HG03354 (cell line): ENCODE measurements at regions not wholly inside any gene's neighbourhood (a gene's known extent, or its start where the extent isn't known, plus 50 kb on each side); places are given as distances from the start of the nearest gene placed in this dataset.

Source experiments
- ATAC-seq: cut with Tn5 transposase; IDR thresholded peaks from one replicate; pipeline ENCODE4 v1.9.1; 2021; ENCODE audit warnings: mild to moderate bottlenecking; ENCODE audit not compliant: unreplicated experiment, poor library complexity, severe bottlenecking

DNA sequence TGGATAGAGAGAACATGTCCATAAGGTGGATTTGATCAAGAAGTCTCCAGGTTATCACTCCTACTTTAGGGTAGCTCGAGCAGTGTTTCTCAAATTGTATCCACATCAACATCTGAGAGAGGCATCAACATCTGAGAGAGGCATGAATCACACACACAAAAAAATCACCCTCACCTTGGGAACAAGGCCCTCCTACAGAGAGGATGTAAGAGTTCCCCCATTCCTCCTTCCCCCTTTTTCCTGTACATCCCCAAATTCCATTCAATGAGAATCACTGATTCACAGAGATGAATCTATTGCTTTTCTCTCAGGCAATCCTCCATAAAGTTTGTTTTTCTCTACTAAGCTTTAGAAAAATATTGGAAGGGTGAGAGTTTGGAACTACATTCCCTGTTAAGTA is 233.4 kb upstream of the CDH6 start:
- ATAC-seq = no peak

GRCh38 chr5:30959238-30959637 is 234.2 kb upstream of the CDH6 start:
- no peak for ATAC-seq

DNA sequence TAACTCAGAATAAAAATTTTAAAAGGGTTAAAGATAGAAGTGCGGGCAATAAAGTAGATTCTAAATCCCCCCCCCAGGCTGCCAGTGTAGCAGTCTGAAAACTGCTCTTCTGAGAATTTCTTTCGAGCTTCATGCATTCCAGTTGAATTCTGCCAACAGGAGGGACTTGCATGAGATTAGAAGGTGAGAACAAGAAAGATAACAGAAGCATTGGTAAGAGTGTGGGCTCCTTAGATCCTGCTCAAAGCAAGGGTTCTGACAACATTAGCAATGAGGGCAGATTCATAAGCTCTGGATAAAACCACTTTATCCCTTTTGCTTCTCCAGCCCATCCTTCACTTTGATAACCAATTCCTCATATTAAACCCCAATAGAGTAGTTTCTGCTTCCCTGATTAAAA is 235.9 kb upstream of the CDH6 start:
- ATAC-seq = no peak

DNA sequence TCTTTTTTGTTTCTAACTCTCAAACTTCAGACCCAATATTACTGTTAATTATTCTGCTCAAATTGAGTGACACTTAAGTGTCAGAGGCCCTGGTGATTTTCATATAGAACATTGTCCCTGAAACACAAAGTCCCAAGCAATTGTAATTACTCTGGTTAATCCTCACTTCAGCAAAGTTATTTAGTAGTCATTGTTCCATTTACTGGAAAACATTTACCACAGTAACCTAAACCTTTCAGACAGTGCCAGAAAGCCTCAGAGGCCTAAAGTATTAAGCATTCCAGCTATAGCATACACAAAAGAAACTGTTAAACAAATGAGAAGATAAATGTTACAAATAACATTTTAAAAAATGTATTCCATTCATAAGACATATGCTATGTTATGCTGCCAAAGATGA is 237.2 kb upstream of the CDH6 start:
- no peak for ATAC-seq

GRCh38 chr5:30937070-30937469 is 256.4 kb upstream of the CDH6 start:
- ATAC-seq = no peak

- no peak for ATAC-seq
Observed at GRCh38 chr5:30933599-30933998, 259.9 kb upstream of the CDH6 start.

- ATAC-seq = no peak
Observed at GRCh38 chr5:30932273-30933017, 261.0 kb upstream of the CDH6 start.

- no peak for ATAC-seq
Observed at GRCh38 chr5:30930736-30931135, 262.8 kb upstream of the CDH6 start.

DNA sequence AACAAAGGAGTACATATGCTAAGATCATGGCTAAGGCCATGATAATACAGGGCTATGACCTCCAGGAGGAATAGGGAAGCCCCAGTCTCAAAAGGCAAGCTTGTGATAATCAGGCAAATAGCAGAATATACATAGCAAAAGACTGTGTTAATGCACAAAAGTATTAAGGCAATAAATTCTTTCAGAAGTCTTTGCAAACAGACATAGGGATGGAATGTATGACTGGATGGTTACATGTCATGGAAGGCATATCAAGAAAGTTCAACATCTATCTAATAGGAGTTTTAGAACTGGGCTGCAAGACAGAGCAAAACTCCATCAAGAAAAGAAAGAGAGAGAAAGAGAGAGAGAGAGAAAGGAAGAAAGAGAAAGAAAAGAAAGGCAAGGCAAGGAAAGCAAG is 264.5 kb upstream of the CDH6 start:
- ATAC-seq = no peak

- ATAC-seq = no peak
Observed at GRCh38 chr5:30926218-30926617, 267.3 kb upstream of the CDH6 start.

- ATAC-seq = no peak
Observed at GRCh38 chr5:30921388-30921787, 272.1 kb upstream of the CDH6 start.

GRCh38 chr5:30918171-30918570 is 275.3 kb upstream of the CDH6 start:
- ATAC-seq = no peak

GRCh38 chr5:30908356-30908755 is 285.1 kb upstream of the CDH6 start:
- no peak for ATAC-seq

DNA sequence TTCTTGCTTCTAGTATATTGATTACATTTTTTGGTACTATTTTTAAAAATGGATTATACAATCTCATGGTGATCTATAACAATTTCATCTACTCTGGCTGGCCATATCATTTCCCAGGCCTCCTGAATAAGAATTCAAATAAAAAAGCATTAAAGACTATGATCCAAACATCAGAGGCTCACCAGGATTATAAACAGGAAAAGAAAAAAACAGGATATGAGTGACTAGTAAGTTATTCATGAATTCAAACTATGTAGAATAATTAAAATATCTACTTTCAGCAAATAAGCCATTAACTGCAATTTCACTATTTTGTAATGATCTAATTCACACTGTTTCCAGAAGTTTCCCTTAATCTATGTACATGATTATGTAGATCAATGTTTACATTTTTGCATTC is 293.1 kb upstream of the CDH6 start:
- ATAC-seq = no peak

DNA sequence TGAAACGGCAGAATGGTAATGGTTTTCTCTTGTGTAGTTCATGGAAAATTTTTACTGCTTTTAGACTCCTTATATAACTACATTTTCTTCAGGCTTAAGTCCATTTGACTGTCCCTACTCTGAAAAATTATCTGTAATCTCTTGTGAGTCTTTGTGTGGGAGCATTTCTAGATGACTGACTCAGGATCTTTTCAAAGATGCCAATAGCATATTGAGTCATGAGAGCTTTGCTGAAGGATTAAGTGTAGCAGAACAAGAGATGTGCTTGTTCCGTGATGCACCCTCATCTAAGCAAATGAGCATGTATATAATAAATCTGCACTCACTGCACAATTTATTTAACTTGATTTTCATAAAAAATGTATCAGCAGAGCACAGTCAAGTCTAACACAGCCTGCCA is 298.7 kb upstream of the CDH6 start:
- no peak for ATAC-seq

DNA sequence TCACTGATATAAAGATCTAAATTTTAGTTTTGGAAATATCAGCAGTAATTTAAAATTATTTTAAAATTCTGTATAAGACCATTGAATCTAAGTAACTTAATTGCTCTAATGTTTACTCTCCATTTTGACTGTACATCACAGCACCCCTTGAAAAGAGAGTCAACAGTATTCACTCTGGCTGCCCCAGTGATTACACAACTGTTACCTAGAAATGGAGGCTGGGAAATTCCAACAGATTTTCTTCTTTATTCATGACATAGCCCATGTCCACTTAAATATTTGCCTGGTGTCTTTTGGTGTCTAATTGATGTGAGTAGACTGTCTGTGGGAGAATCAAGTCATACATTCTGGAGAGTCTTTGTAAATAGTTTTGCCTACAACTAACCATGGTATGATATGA is 301.8 kb upstream of the CDH6 start:
- ATAC-seq = no peak

DNA sequence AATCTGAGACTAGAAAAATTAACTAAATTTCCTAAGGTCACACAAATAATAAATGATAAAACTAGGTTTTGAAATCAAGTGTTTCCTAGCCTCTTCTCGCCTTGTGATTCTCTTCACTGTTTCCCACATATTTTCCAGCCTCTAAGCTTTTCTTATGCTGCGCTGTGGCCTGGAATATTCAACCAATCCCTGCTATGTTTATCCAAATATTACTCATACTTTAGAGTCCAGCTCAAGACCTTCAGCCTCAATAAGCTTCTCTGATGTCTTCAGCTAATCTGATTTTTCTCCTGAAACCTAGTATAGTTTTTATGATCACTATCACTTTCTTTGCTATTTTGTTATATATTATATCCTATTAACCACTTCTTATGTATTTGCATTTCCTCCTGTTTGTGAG is 303.1 kb upstream of the CDH6 start:
- no peak for ATAC-seq

DNA sequence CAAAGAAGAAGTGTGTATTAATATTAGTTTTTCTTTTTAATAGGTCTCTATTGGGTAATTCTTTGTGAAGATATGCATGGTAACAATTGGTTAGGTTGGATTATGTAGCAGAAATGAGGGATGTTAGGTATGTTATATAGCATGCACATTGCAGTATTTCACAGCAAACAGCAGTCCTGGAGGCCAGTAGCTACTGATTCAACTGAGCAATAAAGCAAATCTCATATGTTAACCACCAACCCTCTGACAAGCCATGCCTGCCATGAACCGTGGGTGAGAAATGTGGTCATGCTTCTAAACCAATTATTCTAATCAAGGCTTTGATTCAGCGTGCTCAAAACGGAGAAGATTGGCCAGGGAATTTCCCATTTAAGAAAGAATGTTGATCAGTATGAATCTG is 313.0 kb upstream of the CDH6 start:
- ATAC-seq = no peak

DNA sequence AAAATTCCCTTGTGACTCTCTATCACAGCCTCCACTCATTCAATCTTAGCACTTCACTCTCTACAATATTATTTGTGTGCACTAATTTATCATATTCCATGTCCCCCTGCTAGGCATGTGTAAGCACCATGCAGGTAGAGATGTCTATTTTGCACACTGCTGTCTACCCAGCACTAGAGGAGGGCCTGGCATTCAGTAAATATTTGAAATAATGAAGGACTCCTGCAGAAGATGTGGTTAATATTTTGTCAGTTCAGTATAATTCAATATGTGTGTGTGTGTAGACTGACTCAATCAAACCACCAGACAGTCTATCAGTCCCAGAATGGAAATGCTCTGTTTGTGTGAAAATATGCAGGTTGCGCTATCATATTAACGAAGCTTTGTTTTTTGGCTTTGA is 313.6 kb upstream of the CDH6 start:
- ATAC-seq = no peak

- no peak for ATAC-seq
Observed at GRCh38 chr5:30878746-30879145, 314.7 kb upstream of the CDH6 start.

- no peak for ATAC-seq
Observed at GRCh38 chr5:30878296-30878695, 315.2 kb upstream of the CDH6 start.
